Spleen (tissue), 7 donors: ENCODE measurements at regions not wholly inside any gene's neighbourhood (a gene's known extent, or its start where the extent isn't known, plus 50 kb on each side); places are given as distances from the start of the nearest gene placed in this dataset.

ENCODE experiments used
- CTCF ChIP-seq, 11 experiments: fragments of 200-600 bp in 7 of 11; fragments of 450-650 bp in 4 of 11; sonication (generic) in 4 of 11; IDR thresholded peaks in 8 of 11; conservative IDR thresholded peaks in 3 of 11; 1 replicate in 7 of 11; 2 replicates in 4 of 11; pipeline versions ENCODE4 v1.4.0 to v1.8.0; 2016 to 2021; ENCODE audit warnings: antibody characterized with exemption in 11 of 11, inconsistent platforms in 4 of 11, mild to moderate bottlenecking in 1 of 11
- POLR2A ChIP-seq, 3 donors: fragments of 450-650 bp; IDR thresholded peaks; one replicate each; pipeline ENCODE4 v1.5.1; 2017; ENCODE audit warnings: antibody characterized with exemption in 3 of 3, mild to moderate bottlenecking in 1 of 3
- POLR2AphosphoS5 ChIP-seq, 3 donors: sonication (generic); formaldehyde crosslinking; IDR thresholded peaks; one replicate each; pipeline ENCODE4 v1.5.1; 2017; ENCODE audit warnings: antibody characterized with exemption in 3 of 3
- donor health status: DM: no; HTN: no; CAD: no; lungs with moderate emphysema.
- donor health status: DM: no; HTN: no; CAD: no.
- donor health status: DM: no; HTN: no; CAD: no.

- TF ChIP-seq POLR2A (IDR thresholded peaks at IDR 0.05), result no peak
- TF ChIP-seq POLR2AphosphoS5 (IDR thresholded peaks at IDR 0.05), result no peak
- TF ChIP-seq CTCF (IDR thresholded peaks at IDR 0.05 in 8 of 11, conservative IDR thresholded peaks at IDR 0.05 in 3 of 11), result no peak
Measured at GRCh38 chr18:47418746-47419145, 167.3 kb upstream of the SKOR2 start.
